ENCODE measurements at regions not wholly inside any gene's neighbourhood (a gene's known extent, or its start where the extent isn't known, plus 50 kb on each side); places are given as distances from the start of the nearest gene placed in this dataset.

GRCh38 chr14:89624500-89625156 lies 207.6 kb upstream of the FOXN3 start:
- TF ChIP-seq POLR2AphosphoS5 (IDR thresholded peaks at IDR 0.05) (no peak), CTCF (IDR thresholded peaks at IDR 0.05) (no peak), POLR2A (IDR thresholded peaks at IDR 0.05) (no peak)
- H3K27me3 ChIP-seq (replicated peaks; ENCODE audit: insufficient read depth): no peaks in the 10 kb centered on the region
- no peak for DNase-seq (ENCODE audit: low spot score)
- no peaks in the 10 kb centered on the region for H3K4me1 ChIP-seq (replicated peaks)
- intact Hi-C loops (cut with DNase I): loop anchor here (10.0 kb wide), 1 partner anchor 200 kb away; no protein-coding TSS in a partner anchor
- H3K4me3 ChIP-seq: no peak overlapping the region
- 71% methylated on average over 15 of the region's 15 CpGs for WGBS
- no peak overlapping the region for H3K27ac ChIP-seq
- H3K36me3 ChIP-seq: no peaks in the 10 kb centered on the region
- H3K9me3 ChIP-seq: no peaks in the 10 kb centered on the region

DNA sequence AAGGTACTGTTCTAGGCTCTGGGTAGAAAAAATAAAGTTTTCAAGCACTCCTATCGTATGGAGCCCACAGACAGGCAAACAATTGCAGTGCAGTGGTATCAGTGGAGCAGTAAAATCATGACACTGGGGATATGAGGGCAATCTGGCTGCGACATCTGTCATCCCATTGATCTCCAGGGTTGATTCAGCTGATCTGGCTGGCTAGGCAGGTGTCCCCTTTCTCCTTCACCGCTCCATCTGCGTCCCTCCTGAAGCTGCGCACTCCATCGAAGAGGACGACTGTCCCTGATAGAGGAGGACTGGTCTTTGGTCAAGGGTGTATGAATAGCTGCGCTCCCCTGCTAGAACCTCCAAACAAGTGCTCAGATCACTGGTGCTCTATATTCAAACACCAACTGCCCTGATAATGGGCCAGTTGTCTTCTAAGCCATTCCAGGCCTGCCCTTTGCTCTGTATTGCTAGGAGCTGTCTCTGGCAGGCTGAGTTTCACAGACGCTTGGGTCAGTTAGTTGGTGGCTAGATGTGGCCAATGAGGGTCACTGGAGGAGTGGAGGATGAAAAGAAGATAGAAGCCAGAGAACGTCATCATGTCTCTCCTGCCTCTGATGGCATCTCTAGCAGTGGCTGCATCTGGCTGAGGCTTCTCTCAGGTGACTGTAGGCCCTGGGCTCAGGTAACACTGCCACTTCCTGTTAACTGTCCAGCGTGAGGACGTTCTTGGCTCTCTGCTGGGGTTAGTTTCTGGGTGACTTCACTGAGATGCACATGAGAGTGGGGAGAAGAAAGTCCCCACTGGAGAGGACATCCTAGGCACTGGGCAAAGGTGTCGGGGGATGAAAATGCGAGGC lies 205.0 kb upstream of the FOXN3 start:
- H3K36me3 ChIP-seq: no peaks in the 10 kb centered on the region
- no peak overlapping the region for H3K4me3 ChIP-seq
- no peak overlapping the region for H3K27ac ChIP-seq
- WGBS: 94% methylated on average over 14 of the region's 14 CpGs
- DNase-seq (ENCODE audit: low spot score): no peak
- no peaks in the 10 kb centered on the region for H3K9me3 ChIP-seq
- intact Hi-C loops (cut with DNase I): loop anchor here (10.0 kb wide), 1 partner anchor 197 kb away; no protein-coding TSS in a partner anchor
- TF ChIP-seq POLR2A (IDR thresholded peaks at IDR 0.05): no peak
- H3K4me1 ChIP-seq (replicated peaks): no peaks in the 10 kb centered on the region
- no peaks in the 10 kb centered on the region for H3K27me3 ChIP-seq (replicated peaks; ENCODE audit: insufficient read depth)

DNA sequence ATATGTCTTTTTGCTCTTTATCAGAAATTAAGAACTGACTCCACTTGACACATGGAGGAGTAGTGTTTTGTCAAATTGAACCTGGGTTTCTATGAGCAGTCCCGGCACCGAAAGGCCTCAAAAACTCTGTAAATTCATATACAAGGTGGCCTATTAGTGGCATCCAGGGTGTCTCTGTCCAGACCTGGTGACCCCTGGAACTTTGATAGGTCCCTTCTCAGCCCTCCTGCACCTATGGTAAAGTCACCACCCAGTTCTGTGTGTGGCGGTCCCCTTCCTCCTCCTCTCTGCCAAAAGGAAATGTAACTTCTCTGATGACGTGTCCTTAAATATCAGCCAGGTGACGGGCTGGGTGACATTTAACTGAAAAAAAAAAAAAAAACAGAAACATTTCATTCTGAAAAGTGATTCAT lies 204.0 kb upstream of the FOXN3 start:
- Histone ChIP-seq H3K27me3 (replicated peaks; ENCODE audit: insufficient read depth) (no peaks in the 10 kb centered on the region), H3K9me3 (no peaks in the 10 kb centered on the region), H3K36me3 (no peaks in the 10 kb centered on the region), H3K4me3 (no peak overlapping the region), H3K27ac (no peak overlapping the region), H3K4me1 (replicated peaks) (no peaks in the 10 kb centered on the region)
- WGBS: 94% methylated on average over 5 of the region's 5 CpGs
- intact Hi-C loops (cut with DNase I): loop anchor here (10.0 kb wide), 1 partner anchor 196 kb away; no protein-coding TSS in a partner anchor
- DNase-seq (ENCODE audit: low spot score): no peak
- TF ChIP-seq CTCF (IDR thresholded peaks at IDR 0.05): no peak
- TF ChIP-seq POLR2A (IDR thresholded peaks at IDR 0.05): no peak
- no peak for TF ChIP-seq POLR2AphosphoS5 (IDR thresholded peaks at IDR 0.05)

GRCh38 chr14:89620436-89620835 lies 203.4 kb upstream of the FOXN3 start:
- intact Hi-C loops (cut with DNase I): loop anchor here (10.0 kb wide), 1 partner anchor 196 kb away; no protein-coding TSS in a partner anchor
- H3K9me3 ChIP-seq: no peaks in the 10 kb centered on the region
- TF ChIP-seq POLR2A (IDR thresholded peaks at IDR 0.05): no peak
- TF ChIP-seq CTCF (IDR thresholded peaks at IDR 0.05): no peak
- TF ChIP-seq POLR2AphosphoS5 (IDR thresholded peaks at IDR 0.05): no peak
- 93% methylated on average over 6 of the region's 6 CpGs for WGBS
- H3K27ac ChIP-seq: no peak overlapping the region
- no peaks in the 10 kb centered on the region for H3K36me3 ChIP-seq
- H3K4me1 ChIP-seq (replicated peaks): no peaks in the 10 kb centered on the region
- no peak for DNase-seq (ENCODE audit: low spot score)
- H3K27me3 ChIP-seq (replicated peaks; ENCODE audit: insufficient read depth): no peaks in the 10 kb centered on the region
- no peak overlapping the region for H3K4me3 ChIP-seq

DNA sequence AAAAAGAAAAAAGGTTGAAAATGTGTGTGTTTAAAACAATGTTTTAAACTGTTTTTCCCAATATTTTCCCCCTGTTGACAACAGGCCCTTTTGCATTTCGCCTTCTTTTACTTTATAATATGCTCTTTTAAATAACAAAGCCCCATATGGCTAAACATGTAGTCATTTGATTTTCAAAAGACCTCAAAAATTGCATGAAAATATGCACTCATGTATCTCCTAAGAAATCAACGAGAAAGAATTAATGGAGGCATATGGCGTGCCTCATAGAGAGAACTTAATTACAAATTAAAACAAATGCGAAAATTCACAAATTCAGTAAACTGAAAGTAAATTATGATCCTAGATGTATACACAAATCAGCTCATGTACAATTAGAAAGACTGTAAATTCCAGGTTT lies 202.6 kb upstream of the FOXN3 start:
- Histone ChIP-seq H3K9me3 (no peaks in the 10 kb centered on the region), H3K4me3 (peak overlapping the region in 1 of 2 donors; percentile 58), H3K36me3 (no peaks in the 10 kb centered on the region), H3K4me1 (replicated peaks) (no peaks in the 10 kb centered on the region), H3K27ac (no peak overlapping the region), H3K27me3 (replicated peaks; ENCODE audit: insufficient read depth) (no peaks in the 10 kb centered on the region)
- 84% methylated on average over 4 of the region's 4 CpGs for WGBS
- intact Hi-C loops (cut with DNase I): loop anchor here (5.0 kb wide), 1 partner anchor 83 kb away; no protein-coding TSS in a partner anchor
- TF ChIP-seq POLR2AphosphoS5 (IDR thresholded peaks at IDR 0.05) (no peak), CTCF (IDR thresholded peaks at IDR 0.05) (no peak), POLR2A (IDR thresholded peaks at IDR 0.05) (no peak)
- DNase-seq (ENCODE audit: low spot score): no peak
